ENCODE measurements at regions not wholly inside any gene's neighbourhood (a gene's known extent, or its start where the extent isn't known, plus 50 kb on each side); places are given as distances from the start of the nearest gene placed in this dataset.

GRCh38 chr10:44056206-44056605 lies 328.7 kb downstream of the CXCL12 start:
- DNase-seq (ENCODE audit: low read depth) = no peak

- DNase-seq (ENCODE audit: low read depth) = no peak
Observed at GRCh38 chr10:44054046-44054445, 330.9 kb downstream of the CXCL12 start.

GRCh38 chr10:44053391-44053790 lies 331.5 kb downstream of the CXCL12 start:
- no peak for DNase-seq (ENCODE audit: low read depth)

GRCh38 chr10:44051584-44052385 lies 333.1 kb downstream of the CXCL12 start:
- peak; percentile 74 for DNase-seq (ENCODE audit: low read depth)

- DNase-seq (ENCODE audit: low read depth) = no peak
Observed at GRCh38 chr10:44051091-44051490, 333.8 kb downstream of the CXCL12 start.

GRCh38 chr10:44049301-44050015 lies 335.4 kb downstream of the CXCL12 start:
- DNase-seq (ENCODE audit: low read depth) = no peak

GRCh38 chr10:44047361-44047760 lies 337.5 kb downstream of the CXCL12 start:
- DNase-seq (ENCODE audit: low read depth) = no peak

- peak; percentile 53 for DNase-seq (ENCODE audit: low read depth)
Observed at GRCh38 chr10:44046605-44047004, 338.3 kb downstream of the CXCL12 start.

- no peak for DNase-seq (ENCODE audit: low read depth)
Observed at GRCh38 chr10:44045020-44045419, 339.9 kb downstream of the CXCL12 start.

GRCh38 chr10:44044549-44044948 lies 340.3 kb downstream of the CXCL12 start:
- no peak for DNase-seq (ENCODE audit: low read depth)

- no peak for DNase-seq (ENCODE audit: low read depth)
Observed at GRCh38 chr10:44043646-44044375, 341.1 kb downstream of the CXCL12 start.

GRCh38 chr10:44042926-44043602 lies 341.8 kb downstream of the CXCL12 start:
- DNase-seq (ENCODE audit: low read depth) = no peak

GRCh38 chr10:44042075-44042770 lies 342.7 kb downstream of the CXCL12 start:
- no peak for DNase-seq (ENCODE audit: low read depth)

- no peak for DNase-seq (ENCODE audit: low read depth)
Observed at GRCh38 chr10:44039599-44039998, 345.3 kb downstream of the CXCL12 start.

GRCh38 chr10:44036425-44036824 lies 348.5 kb downstream of the CXCL12 start:
- no peak for DNase-seq (ENCODE audit: low read depth)

- DNase-seq (ENCODE audit: low read depth) = no peak
Observed at GRCh38 chr10:44035474-44036197, 349.3 kb downstream of the CXCL12 start.

GRCh38 chr10:44034946-44035345 lies 350.0 kb downstream of the CXCL12 start:
- no peak for DNase-seq (ENCODE audit: low read depth)

GRCh38 chr10:44033008-44033407 lies 351.9 kb downstream of the CXCL12 start:
- peak; percentile 36 for DNase-seq (ENCODE audit: low read depth)

- DNase-seq (ENCODE audit: low read depth) = no peak
Observed at GRCh38 chr10:44032216-44032615, 352.7 kb downstream of the CXCL12 start.

GRCh38 chr10:44030738-44031137 lies 354.2 kb downstream of the CXCL12 start:
- no peak for DNase-seq (ENCODE audit: low read depth)

- DNase-seq (ENCODE audit: low read depth) = peak; percentile 17
Observed at GRCh38 chr10:44030132-44030531, 354.8 kb downstream of the CXCL12 start.
